DND-41 (cell line): ENCODE measurements at regions not wholly inside any gene's neighbourhood (a gene's known extent, or its start where the extent isn't known, plus 50 kb on each side); places are given as distances from the start of the nearest gene placed in this dataset.
"Not testable (repeated sequence)": the region's sequence is repeated elsewhere in the genome, so short reads cannot be mapped to it uniquely, and the experiment has no call there.

Experiments used
- ATAC-seq: fragments of 200-7000 bp; cut with Tn5 transposase; 3 replicates; pipeline ENCODE4 v1.9.1; 2021; ENCODE audit warnings: low read depth; ENCODE audit not compliant: insufficient read depth
- DNase-seq: peaks from one replicate; pipeline ENCODE4 v3.0.0-alpha.2; 2020
- H2AFZ ChIP-seq: 2 replicates; pipeline ENCODE4 v1.6.0; 2012; ENCODE audit warnings: low read depth, low read length
- H3K27ac ChIP-seq: 2 replicates; pipeline ENCODE4 v1.5.1; 2012; ENCODE audit warnings: low read length, inconsistent platforms
- H3K27me3 ChIP-seq: fragments of 200-600 bp; sonication (generic); 2 replicates; pipeline ENCODE4 v1.6.0; 2012; ENCODE audit warnings: low read length, mild to moderate bottlenecking, inconsistent platforms; ENCODE audit not compliant: insufficient read depth, poor library complexity
- H3K36me3 ChIP-seq: 2 replicates; pipeline ENCODE4 v1.5.1; 2012; ENCODE audit warnings: low read length, inconsistent platforms; ENCODE audit not compliant: insufficient read depth
- H3K4me1 ChIP-seq: 2 replicates; pipeline ENCODE4 v1.5.1; 2012; ENCODE audit warnings: mild to moderate bottlenecking, low read length; ENCODE audit not compliant: insufficient read depth
- H3K4me2 ChIP-seq: 2 replicates; pipeline ENCODE4 v1.6.0; 2012; ENCODE audit warnings: mild to moderate bottlenecking, moderate library complexity, low read length, inconsistent platforms; ENCODE audit not compliant: insufficient read depth
- H3K4me3 ChIP-seq, 2 experiments: fragments of 200-600 bp in 1 of 2; shearing (Covaris generic) in 1 of 2; 2 replicates each; pipeline ENCODE4 v1.5.1; 2012 to 2016; ENCODE audit warnings: inconsistent platforms in 2 of 2, low read length in 2 of 2, mild to moderate bottlenecking in 2 of 2, low read depth in 1 of 2, moderate library complexity in 1 of 2
- H3K79me2 ChIP-seq: 2 replicates; pipeline ENCODE4 v1.6.0; 2012; ENCODE audit warnings: low read length, inconsistent platforms; ENCODE audit not compliant: insufficient read depth
- H3K9ac ChIP-seq: 2 replicates; pipeline ENCODE4 v1.6.0; 2012; ENCODE audit warnings: low read depth, mild to moderate bottlenecking, inconsistent platforms, low read length, moderate library complexity
- H3K9me3 ChIP-seq: 2 replicates; pipeline ENCODE4 v1.5.1; 2012; ENCODE audit warnings: low read length, moderate library complexity, mild to moderate bottlenecking, inconsistent platforms; ENCODE audit not compliant: insufficient read depth, severe bottlenecking
- H4K20me1 ChIP-seq: 2 replicates; pipeline ENCODE4 v1.6.0; 2012; ENCODE audit warnings: low read length; ENCODE audit not compliant: insufficient read depth
- CTCF ChIP-seq: IDR thresholded peaks from 2 replicates; pipeline ENCODE4 v1.5.1; 2012; ENCODE audit warnings: borderline replicate concordance, low read length, moderate library complexity, mild to moderate bottlenecking; ENCODE audit not compliant: poor library complexity, severe bottlenecking; ENCODE audit errors: extremely low read depth
- EZH2 ChIP-seq: IDR thresholded peaks from 3 replicates; pipeline ENCODE4 v1.6.1; 2012; ENCODE audit warnings: borderline replicate concordance, low read depth, mild to moderate bottlenecking, moderate library complexity, low read length, inconsistent platforms; ENCODE audit not compliant: severe bottlenecking

- H3K4me2 ChIP-seq: no peak overlapping the region
- H3K4me1 ChIP-seq: no peaks in the 10 kb centered on the region
- H3K36me3 ChIP-seq: no peaks in the 10 kb centered on the region
- DNase-seq: no peak
- H3K79me2 ChIP-seq: no peaks in the 10 kb centered on the region
- ATAC-seq: no peak
- H3K9me3 ChIP-seq: no peaks in the 10 kb centered on the region
- no peaks in the 10 kb centered on the region for H4K20me1 ChIP-seq
- no peak overlapping the region for H3K9ac ChIP-seq
- no peak overlapping the region for H3K27ac ChIP-seq
- no peak overlapping the region for H3K4me3 ChIP-seq
- no peak for TF ChIP-seq CTCF
- TF ChIP-seq EZH2: no peak
- H2AFZ ChIP-seq: no peak overlapping the region
- no peaks in the 10 kb centered on the region for H3K27me3 ChIP-seq
Observed at GRCh38 chr6:115594891-115595290, 465.8 kb downstream of the FRK start.

DNA sequence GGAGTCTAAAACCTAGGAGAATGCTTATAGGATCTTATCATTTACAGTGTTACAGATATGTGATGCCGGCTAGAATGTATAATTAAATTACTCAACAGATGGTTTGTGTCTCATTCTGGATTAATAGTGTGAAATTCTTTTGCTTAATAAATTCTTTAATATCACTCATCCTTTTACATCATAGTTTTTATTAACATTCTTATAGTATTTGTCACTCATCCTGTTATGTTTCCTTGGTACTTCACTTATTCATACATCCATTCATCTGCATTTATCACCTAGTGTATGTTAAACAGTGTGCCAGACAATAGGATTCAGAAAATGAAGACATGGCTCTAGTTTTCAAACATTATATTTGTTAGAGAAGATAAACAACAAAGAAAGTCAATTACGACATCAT, 468.7 kb downstream of the FRK start:
- no peak overlapping the region for H2AFZ ChIP-seq

GRCh38 chr6:115589072-115589471, 471.6 kb downstream of the FRK start:
- not testable (repeated sequence) for H3K27ac ChIP-seq, ATAC-seq, H3K9ac ChIP-seq, DNase-seq, H3K9me3 ChIP-seq, H4K20me1 ChIP-seq, H3K4me1 ChIP-seq, H3K36me3 ChIP-seq, H3K4me3 ChIP-seq, H3K4me2 ChIP-seq, H2AFZ ChIP-seq, H3K79me2 ChIP-seq, H3K27me3 ChIP-seq

More for the DNA sequence above, 468.7 kb downstream of the FRK start:
- no peak overlapping the region for H3K27ac ChIP-seq
- H3K9ac ChIP-seq: no peak overlapping the region
- no peak for ATAC-seq
- no peaks in the 10 kb centered on the region for H3K9me3 ChIP-seq
- no peak overlapping the region for H3K4me3 ChIP-seq
- H3K36me3 ChIP-seq: no peaks in the 10 kb centered on the region
- H3K79me2 ChIP-seq: no peaks in the 10 kb centered on the region
- DNase-seq: no peak
- H3K4me1 ChIP-seq: no peaks in the 10 kb centered on the region
- TF ChIP-seq EZH2 (no peak), CTCF (no peak)
- no peak overlapping the region for H3K4me2 ChIP-seq
- H4K20me1 ChIP-seq: no peaks in the 10 kb centered on the region
- no peaks in the 10 kb centered on the region for H3K27me3 ChIP-seq

DNA sequence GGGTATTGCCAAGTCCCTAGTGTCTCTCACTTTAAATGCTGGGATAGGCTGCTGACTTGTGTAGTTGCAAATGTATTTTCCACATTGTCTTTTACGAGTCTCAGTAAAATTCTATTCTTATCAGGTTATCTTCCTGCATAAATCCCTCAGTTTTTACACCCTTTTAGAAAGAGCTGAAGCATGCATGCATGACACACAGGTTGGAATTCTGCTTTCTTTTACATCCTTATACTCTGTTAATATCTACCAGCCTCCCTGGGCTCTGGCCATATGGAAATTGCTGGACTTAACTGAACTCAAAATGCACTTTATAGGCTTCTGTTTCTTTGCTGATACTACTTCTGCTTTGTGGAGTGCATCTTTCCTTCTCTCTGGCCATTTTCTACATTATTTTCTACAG, 477.4 kb downstream of the FRK start:
- no peaks in the 10 kb centered on the region for H3K9me3 ChIP-seq
- H3K79me2 ChIP-seq: no peaks in the 10 kb centered on the region
- no peak overlapping the region for H3K4me3 ChIP-seq
- no peak overlapping the region for H3K4me2 ChIP-seq
- H3K9ac ChIP-seq: no peak overlapping the region
- H3K27me3 ChIP-seq: no peaks in the 10 kb centered on the region
- H3K4me1 ChIP-seq: no peaks in the 10 kb centered on the region
- no peak for DNase-seq
- H3K36me3 ChIP-seq: no peaks in the 10 kb centered on the region
- TF ChIP-seq CTCF (no peak), EZH2 (no peak)
- H2AFZ ChIP-seq: no peak overlapping the region
- no peak for ATAC-seq
- H3K27ac ChIP-seq: no peak overlapping the region
- H4K20me1 ChIP-seq: no peaks in the 10 kb centered on the region
